PFSK-1 (cell line): ENCODE measurements at regions not wholly inside any gene's neighbourhood (a gene's known extent, or its start where the extent isn't known, plus 50 kb on each side); places are given as distances from the start of the nearest gene placed in this dataset.

Experiments
- FOXP2 ChIP-seq: optimal IDR thresholded peaks from 2 replicates; pipeline ENCODE3; 2011; ENCODE audit warnings: borderline replicate concordance, control low read depth, inconsistent platforms; ENCODE audit not compliant: insufficient read depth; ENCODE audit errors: extremely low read length, extremely low read depth
- POLR2AphosphoS5 ChIP-seq: IDR thresholded peaks from 2 replicates; pipeline ENCODE4 v1.6.1; 2012; ENCODE audit warnings: low read depth, mild to moderate bottlenecking, control low read depth, low read length, moderate library complexity
- SIN3A ChIP-seq: IDR thresholded peaks from 2 replicates; pipeline ENCODE4 v1.6.1; 2012; ENCODE audit warnings: mild to moderate bottlenecking, low read length, moderate library complexity, borderline replicate concordance; ENCODE audit not compliant: insufficient read depth
- TAF1 ChIP-seq: IDR thresholded peaks from 2 replicates; pipeline ENCODE4 v1.6.1; 2012; ENCODE audit warnings: low read length, control low read depth, borderline replicate concordance; ENCODE audit not compliant: insufficient read depth
- TF ChIP-seq, protein P1 (sequence below), 2 experiments: IDR thresholded peaks; 2 replicates each; pipeline versions ENCODE4 v1.6.1 to v1.8.0; 2011 to 2012; ENCODE audit warnings: low read depth in 2 of 2, low read length in 2 of 2, control low read depth in 1 of 2, inconsistent platforms in 1 of 2, mild to moderate bottlenecking in 1 of 2, moderate library complexity in 1 of 2; ENCODE audit not compliant: insufficient read depth in 1 of 2

DNA sequence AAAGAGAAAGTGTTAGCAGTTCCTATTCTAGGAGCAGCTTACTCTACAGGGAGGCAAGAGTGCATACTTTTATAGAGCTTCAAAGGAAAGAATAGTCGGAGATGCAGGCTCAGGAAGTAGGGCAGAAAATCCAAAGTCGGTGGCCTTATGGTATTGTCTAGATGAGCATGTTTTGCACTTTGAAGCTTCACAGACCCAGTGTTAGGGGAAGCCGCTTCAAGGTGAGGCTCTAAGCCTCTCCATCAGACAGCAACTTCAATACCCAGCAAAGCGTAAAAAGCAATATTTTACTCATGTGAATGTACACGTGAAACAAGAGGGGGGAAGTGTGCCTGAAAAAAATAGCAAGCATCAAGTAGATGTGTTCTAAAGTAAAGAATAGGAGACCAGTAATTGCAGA lies 125.6 kb upstream of the RASGRP1 start:
- TF ChIP-seq SIN3A (no peak), TAF1 (no peak), POLR2AphosphoS5 (no peak), FOXP2 (no peak)
- TF ChIP-seq, protein P1, sequence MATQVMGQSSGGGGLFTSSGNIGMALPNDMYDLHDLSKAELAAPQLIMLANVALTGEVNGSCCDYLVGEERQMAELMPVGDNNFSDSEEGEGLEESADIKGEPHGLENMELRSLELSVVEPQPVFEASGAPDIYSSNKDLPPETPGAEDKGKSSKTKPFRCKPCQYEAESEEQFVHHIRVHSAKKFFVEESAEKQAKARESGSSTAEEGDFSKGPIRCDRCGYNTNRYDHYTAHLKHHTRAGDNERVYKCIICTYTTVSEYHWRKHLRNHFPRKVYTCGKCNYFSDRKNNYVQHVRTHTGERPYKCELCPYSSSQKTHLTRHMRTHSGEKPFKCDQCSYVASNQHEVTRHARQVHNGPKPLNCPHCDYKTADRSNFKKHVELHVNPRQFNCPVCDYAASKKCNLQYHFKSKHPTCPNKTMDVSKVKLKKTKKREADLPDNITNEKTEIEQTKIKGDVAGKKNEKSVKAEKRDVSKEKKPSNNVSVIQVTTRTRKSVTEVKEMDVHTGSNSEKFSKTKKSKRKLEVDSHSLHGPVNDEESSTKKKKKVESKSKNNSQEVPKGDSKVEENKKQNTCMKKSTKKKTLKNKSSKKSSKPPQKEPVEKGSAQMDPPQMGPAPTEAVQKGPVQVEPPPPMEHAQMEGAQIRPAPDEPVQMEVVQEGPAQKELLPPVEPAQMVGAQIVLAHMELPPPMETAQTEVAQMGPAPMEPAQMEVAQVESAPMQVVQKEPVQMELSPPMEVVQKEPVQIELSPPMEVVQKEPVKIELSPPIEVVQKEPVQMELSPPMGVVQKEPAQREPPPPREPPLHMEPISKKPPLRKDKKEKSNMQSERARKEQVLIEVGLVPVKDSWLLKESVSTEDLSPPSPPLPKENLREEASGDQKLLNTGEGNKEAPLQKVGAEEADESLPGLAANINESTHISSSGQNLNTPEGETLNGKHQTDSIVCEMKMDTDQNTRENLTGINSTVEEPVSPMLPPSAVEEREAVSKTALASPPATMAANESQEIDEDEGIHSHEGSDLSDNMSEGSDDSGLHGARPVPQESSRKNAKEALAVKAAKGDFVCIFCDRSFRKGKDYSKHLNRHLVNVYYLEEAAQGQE (IDR thresholded peaks at IDR 0.05; ENCODE audit: insufficient read depth in 1 of 2, low read depth in 2 of 2, low read length in 2 of 2) = no peak

DNA sequence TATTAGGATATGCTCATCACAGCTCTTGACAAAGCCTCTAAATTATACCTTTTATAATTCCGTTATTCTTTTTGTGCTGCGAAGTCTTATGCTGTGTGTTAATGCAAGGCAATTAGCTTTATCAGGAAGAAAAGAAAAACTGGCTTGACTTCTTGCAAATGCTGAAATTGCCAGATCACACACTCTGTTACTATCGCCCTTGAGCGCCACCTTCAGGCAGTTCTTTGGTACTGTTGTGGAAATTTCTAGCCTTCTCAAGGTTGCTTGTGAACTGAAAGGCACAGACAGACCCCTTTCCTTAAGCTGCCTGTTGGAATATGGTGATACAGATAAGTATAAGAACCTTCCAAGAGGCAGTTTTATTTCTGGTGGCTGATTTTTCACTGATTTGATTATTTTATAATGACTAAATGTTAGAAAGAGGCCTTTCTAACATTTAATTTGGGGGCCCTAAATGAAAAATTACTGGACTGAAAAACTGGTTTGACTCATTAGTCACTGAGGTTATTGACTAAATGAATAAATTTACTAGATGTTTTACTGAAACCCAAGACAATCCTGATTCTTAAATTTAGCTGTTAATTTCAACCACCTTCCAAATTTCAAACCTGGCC lies 126.2 kb upstream of the RASGRP1 start:
- TF ChIP-seq TAF1 (no peak), SIN3A (no peak), POLR2AphosphoS5 (no peak), FOXP2 (no peak)
- TF ChIP-seq, protein P1 (IDR thresholded peaks at IDR 0.05; ENCODE audit: insufficient read depth in 1 of 2, low read depth in 2 of 2, low read length in 2 of 2) = no peak

DNA sequence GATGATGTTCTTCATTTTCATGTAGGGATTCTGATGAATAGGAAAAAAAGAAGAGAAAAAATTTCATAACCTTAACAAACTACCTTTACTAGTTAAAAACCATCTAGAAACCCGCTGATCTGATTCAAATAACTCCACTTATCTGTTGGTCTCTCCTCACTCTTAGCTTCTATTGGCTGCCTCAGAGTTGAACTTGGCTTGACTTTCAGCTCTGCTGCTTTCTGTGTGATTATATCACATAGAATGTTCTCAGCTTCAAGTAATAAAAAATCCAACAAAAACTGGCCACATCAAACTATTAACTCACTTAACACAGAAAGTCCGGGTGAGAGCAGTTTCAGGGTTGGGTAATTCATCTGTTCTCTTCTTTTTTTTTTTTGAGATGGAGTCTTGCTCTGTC lies 126.8 kb upstream of the RASGRP1 start:
- TF ChIP-seq SIN3A = no peak
- no peak for TF ChIP-seq TAF1
- no peak for TF ChIP-seq POLR2AphosphoS5
- TF ChIP-seq FOXP2 = no peak

DNA sequence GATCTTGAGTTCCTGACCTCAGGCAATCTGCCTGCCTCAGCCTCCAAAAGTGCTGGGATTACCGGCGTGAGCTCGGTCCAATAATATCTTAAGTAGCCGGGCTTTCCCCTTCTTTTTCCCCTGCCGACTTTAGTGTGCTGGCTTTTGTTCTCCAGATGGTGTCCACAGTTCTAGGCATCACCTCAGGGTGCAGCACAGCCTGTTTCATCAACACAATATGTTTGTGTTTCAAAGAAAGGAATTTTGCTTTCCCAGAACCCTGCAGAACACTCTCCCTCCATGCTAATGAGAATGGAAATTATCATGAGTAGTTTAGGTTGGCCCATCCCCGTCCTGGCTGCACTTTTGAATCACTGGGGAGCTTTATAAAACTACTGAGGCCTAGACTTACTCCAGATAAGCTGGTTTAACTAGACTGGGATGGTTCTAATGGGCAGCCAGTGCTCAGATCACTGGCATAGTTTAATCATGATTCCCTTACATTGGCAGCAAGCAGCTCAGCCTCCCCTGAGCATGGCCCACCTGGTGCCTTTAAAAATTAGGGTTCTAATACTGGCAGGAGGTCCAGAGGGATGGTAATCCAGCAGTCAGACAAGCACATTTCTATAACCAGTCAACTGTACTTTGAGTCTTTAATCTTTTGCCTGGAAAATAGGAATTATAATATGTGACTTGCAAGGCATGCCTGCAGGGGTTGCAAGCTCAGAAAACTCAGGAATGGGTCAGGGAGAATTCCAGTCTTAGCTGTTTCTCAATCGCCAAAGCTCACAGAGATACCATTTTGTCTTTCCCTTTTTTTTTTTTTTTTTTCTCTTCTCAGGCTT lies 127.6 kb upstream of the RASGRP1 start:
- TF ChIP-seq, protein P1 (IDR thresholded peaks at IDR 0.05; ENCODE audit: insufficient read depth in 1 of 2, low read depth in 2 of 2, low read length in 2 of 2) = no peak
- TF ChIP-seq SIN3A (no peak), TAF1 (no peak), FOXP2 (no peak), POLR2AphosphoS5 (no peak)

DNA sequence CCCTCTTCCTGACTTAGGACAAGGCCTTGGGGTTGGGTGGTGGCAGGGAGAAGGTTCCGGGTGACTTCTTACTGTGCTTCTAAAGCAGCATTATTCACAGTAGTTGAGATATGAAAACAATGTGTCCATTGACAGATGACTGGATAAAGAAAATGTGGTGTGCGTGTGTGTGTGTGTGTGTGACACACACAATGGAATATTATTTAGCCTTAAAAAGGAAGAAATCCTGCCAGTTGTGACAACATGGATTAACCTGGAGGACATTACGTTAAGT lies 128.1 kb upstream of the RASGRP1 start:
- TF ChIP-seq TAF1 (no peak), FOXP2 (no peak), POLR2AphosphoS5 (no peak), SIN3A (no peak)
- TF ChIP-seq, protein P1 (IDR thresholded peaks at IDR 0.05; ENCODE audit: insufficient read depth in 1 of 2, low read depth in 2 of 2, low read length in 2 of 2) = no peak
